Mucosa of descending colon (tissue), 3 donors: ENCODE measurements at regions not wholly inside any gene's neighbourhood (a gene's known extent, or its start where the extent isn't known, plus 50 kb on each side); places are given as distances from the start of the nearest gene placed in this dataset.

Experiments
- ATAC-seq: fragments of 200-7000 bp; cut with Tn5 transposase; one replicate; pipeline ENCODE4 v1.9.1; 2020; ENCODE audit warnings: mild to moderate bottlenecking, moderate library complexity
- DNase-seq, 3 donors: peaks; one replicate each; pipeline ENCODE4 v3.0.0-alpha.2; 2020
- H3K36me3 ChIP-seq: fragments of 200-600 bp; one replicate; pipeline ENCODE4 v1.8.0; 2021; ENCODE audit warnings: low read depth, mild to moderate bottlenecking
- H3K4me1 ChIP-seq: fragments of 200-600 bp; one replicate; pipeline ENCODE4 v1.8.0; 2021; ENCODE audit warnings: low read depth, mild to moderate bottlenecking
- H3K4me3 ChIP-seq: fragments of 200-600 bp; one replicate; pipeline ENCODE4 v1.8.0; 2021; ENCODE audit warnings: mild to moderate bottlenecking
- H3K9me3 ChIP-seq: fragments of 200-600 bp; one replicate; pipeline ENCODE4 v1.8.0; 2021; ENCODE audit warnings: mild to moderate bottlenecking
- CTCF ChIP-seq: fragments of 200-600 bp; IDR thresholded peaks from one replicate; pipeline ENCODE4 v1.8.0; 2022; ENCODE audit warnings: antibody characterized with exemption, mild to moderate bottlenecking
- intact Hi-C, 2 donors: fragments of 100-400 bp; cut with DNase I in 1 of 2; cut with micrococcal nuclease in 1 of 2; formaldehyde crosslinking; loops; one replicate each; pipeline versions ENCODE4 v1.11.0 to v1.11.1; 2022; cut with DNase I, micrococcal nuclease
- donor health status: DM: no; HTN: no; CAD: no; lungs with moderate emphysema.
- donor health status: DM: no; HTN: no; CAD: no.
- donor health status: DM: no; HTN: yes; CAD: no.

DNA sequence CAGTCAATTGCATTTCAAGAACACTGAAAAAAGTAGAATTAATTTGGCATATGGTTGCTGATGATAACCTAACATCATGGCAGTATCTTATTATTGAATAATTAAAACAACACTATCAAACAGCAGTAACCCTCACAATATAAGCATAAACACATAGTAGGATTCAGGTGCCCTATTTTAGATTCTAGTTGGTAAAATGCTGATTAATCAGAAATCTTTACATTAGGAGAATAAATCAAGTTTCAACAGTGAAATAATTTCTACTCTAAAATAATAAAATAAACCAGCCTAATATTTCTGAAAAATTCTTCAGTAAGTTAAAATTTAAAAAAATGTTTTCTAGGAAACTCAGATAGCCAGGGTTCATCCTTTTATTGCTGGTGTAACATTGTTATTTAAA, 76.4 kb upstream of the NUDT12 start:
- no peaks in the 10 kb centered on the region for H3K9me3 ChIP-seq
- DNase-seq (no peak), ATAC-seq (no peak)
- no peaks in the 10 kb centered on the region for H3K36me3 ChIP-seq
- H3K4me3 ChIP-seq: no peak overlapping the region
- intact Hi-C loops: no loop called here
- no peaks in the 10 kb centered on the region for H3K4me1 ChIP-seq
- TF ChIP-seq CTCF: no peak

DNA sequence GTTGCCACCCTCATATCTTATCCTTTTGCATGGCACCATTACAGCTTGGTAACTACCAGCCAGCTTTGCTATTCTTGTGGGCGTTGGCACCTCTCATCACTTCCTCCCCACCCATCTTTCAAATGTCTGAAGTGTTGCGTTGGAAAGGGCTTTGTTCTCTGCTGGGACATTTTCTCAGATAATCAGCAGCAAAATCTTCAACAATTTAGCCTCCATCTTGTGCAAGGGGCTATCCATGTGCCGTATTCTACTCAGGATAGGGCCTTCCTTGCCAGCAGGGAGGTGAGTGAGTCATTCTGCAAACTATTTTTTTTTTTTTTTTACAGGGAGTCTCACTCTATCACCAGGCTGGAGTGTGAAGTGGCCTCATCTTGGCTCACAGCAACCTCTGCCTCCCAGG, 62.1 kb upstream of the NUDT12 start:
- Histone ChIP-seq H3K4me1 (no peaks in the 10 kb centered on the region), H3K4me3 (no peak overlapping the region), H3K36me3 (no peaks in the 10 kb centered on the region), H3K9me3 (no peaks in the 10 kb centered on the region)
- intact Hi-C loops: no loop called here
- TF ChIP-seq CTCF: no peak
- ATAC-seq (no peak), DNase-seq (no peak)

DNA sequence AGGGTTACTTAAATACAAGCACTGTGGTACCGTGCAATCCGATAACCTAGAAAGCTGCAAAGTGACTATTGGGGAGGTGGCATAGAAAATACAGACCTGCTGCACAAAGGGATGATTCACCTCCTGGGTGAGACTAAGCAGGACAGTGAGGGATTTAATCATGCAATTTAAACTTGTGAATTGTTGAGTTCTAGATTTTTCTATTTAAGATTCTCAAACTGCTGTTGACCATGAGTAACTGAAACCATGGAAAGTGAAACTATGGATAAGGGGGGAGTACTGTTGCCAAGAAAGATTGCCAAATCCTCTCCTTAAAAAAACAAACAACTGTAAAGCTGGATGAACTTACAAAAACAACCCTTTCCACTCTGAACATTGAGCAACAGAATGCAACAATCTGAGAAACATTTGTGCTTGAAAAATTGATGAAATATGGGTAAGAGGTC, 61.5 kb upstream of the NUDT12 start:
- DNase-seq (no peak), ATAC-seq (no peak)
- Histone ChIP-seq H3K36me3 (no peaks in the 10 kb centered on the region), H3K4me3 (no peak overlapping the region), H3K9me3 (no peaks in the 10 kb centered on the region), H3K4me1 (no peaks in the 10 kb centered on the region)
- no peak for TF ChIP-seq CTCF
- intact Hi-C loops: no loop called here

GRCh38 chr5:103623425-103623824, 60.8 kb upstream of the NUDT12 start:
- Histone ChIP-seq H3K9me3 (no peaks in the 10 kb centered on the region), H3K4me1 (no peaks in the 10 kb centered on the region), H3K36me3 (no peaks in the 10 kb centered on the region), H3K4me3 (no peak overlapping the region)
- DNase-seq (no peak), ATAC-seq (no peak)
- intact Hi-C loops: no loop called here
- no peak for TF ChIP-seq CTCF

- H3K36me3 ChIP-seq: no peaks in the 10 kb centered on the region
- no peaks in the 10 kb centered on the region for H3K4me1 ChIP-seq
- no peaks in the 10 kb centered on the region for H3K9me3 ChIP-seq
- DNase-seq (no peak), ATAC-seq (no peak)
- intact Hi-C loops: no loop called here
- no peak overlapping the region for H3K4me3 ChIP-seq
- TF ChIP-seq CTCF: no peak
These were observed 59.0 kb upstream of the NUDT12 start for GRCh38 chr5:103621548-103621930.

DNA sequence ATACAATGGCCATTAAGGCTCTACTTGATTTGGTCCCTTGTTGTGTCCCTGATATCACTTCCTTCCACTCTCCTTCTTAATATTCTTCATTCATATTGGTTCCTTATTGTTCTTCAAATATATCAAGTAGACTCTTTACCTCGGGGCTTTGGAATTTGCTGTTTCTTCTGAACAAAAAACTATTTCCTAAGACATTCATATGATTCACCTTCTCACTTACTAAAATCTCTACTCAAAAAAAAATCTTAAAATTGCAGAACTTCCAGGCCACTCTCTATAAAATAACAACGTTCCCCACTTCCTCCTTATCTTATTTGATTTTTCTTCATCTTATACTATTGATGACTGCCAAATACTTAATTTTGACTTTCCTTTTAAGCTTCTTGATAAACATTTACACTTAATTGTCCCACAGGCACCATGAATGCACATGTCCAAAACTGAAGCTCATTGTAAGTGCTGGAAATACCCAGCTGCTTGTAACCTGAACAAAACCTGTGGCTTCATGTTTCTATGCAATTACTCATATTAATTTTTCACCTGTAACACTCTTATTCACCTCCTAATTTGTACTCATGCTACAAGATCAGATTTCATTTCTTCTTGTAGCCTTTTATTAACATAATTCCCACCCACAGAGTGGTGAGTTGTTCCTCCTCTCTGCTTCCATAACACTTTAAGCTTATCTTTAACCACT, 58.4 kb upstream of the NUDT12 start:
- Histone ChIP-seq H3K4me3 (no peak overlapping the region), H3K4me1 (no peaks in the 10 kb centered on the region), H3K36me3 (no peaks in the 10 kb centered on the region), H3K9me3 (no peaks in the 10 kb centered on the region)
- intact Hi-C loops: no loop called here
- ATAC-seq: no peak
- no peak for TF ChIP-seq CTCF
- no peak for DNase-seq
